ENCODE measurements at regions not wholly inside any gene's neighbourhood (a gene's known extent, or its start where the extent isn't known, plus 50 kb on each side); places are given as distances from the start of the nearest gene placed in this dataset.
A peak's percentile ranks its signal among the peaks of the same experiment; 100 is the strongest.

DNA sequence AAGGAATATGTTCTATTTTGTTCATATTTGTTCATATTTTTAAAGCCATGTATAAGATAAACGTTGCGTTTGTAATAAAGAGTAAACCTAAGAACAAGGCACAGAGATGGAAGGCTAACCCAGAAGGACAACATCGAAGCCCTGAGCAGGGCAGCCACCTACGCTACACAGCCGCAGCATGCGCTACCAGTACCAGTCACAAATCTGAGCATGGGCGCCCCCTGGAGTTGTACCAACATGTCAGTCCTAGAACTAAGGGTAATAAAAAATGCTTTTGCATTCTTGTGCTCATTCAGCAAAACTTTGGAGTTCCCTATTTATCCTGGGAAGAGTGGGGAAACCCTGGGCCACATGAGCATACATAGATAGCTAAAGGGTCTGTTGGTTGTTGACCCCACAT is 70.6 kb downstream of the PLEKHG1 start:
- TF ChIP-seq POLR2AphosphoS5 (IDR thresholded peaks at IDR 0.05) = no peak
- TF ChIP-seq, protein P1, sequence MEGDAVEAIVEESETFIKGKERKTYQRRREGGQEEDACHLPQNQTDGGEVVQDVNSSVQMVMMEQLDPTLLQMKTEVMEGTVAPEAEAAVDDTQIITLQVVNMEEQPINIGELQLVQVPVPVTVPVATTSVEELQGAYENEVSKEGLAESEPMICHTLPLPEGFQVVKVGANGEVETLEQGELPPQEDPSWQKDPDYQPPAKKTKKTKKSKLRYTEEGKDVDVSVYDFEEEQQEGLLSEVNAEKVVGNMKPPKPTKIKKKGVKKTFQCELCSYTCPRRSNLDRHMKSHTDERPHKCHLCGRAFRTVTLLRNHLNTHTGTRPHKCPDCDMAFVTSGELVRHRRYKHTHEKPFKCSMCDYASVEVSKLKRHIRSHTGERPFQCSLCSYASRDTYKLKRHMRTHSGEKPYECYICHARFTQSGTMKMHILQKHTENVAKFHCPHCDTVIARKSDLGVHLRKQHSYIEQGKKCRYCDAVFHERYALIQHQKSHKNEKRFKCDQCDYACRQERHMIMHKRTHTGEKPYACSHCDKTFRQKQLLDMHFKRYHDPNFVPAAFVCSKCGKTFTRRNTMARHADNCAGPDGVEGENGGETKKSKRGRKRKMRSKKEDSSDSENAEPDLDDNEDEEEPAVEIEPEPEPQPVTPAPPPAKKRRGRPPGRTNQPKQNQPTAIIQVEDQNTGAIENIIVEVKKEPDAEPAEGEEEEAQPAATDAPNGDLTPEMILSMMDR (IDR thresholded peaks at IDR 0.05) = no peak
- TF ChIP-seq POLR2A (IDR thresholded peaks at IDR 0.05) = no peak
- no peak for TF ChIP-seq EP300 (IDR thresholded peaks at IDR 0.05)

DNA sequence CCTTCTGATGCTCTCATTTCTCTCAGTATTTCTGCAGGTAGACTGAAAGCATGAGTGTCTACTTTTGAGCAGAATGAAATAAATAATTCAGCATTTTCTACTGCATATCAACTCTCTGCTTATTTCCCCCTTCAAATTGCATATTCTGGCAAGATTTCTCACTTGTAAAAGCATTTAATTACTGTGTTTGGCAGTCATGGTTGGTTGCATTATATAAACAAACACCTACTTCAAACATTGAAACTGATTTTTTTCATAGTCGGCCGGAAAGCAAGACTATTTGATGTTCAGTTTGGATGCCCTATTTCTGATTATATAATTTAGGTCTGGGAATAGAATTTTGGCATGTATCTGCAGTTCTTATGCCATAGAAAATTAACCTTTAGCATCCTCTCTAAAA is 73.1 kb downstream of the PLEKHG1 start:
- 51 to 59% methylated on average over 2 of the region's 2 CpGs for WGBS, 2 donors
- ATAC-seq (ENCODE audit: low FRiP score in 2 of 2) = no peak
- H3K9me3 ChIP-seq = no peaks in the 10 kb centered on the region
- no peaks in the 10 kb centered on the region for H3K27me3 ChIP-seq
- H3K4me3 ChIP-seq = no peak overlapping the region
- no peak overlapping the region for H3K27ac ChIP-seq
- peaks cover 15 to 22% (median 18%) of the 10 kb centered on the region in 4 donors for H3K4me1 ChIP-seq
- no peak for DNase-seq
- no peaks in the 10 kb centered on the region for H3K36me3 ChIP-seq
- TF ChIP-seq EP300 (IDR thresholded peaks at IDR 0.05) (no peak), POLR2A (IDR thresholded peaks at IDR 0.05) (no peak), POLR2AphosphoS5 (IDR thresholded peaks at IDR 0.05) (no peak)
- TF ChIP-seq, protein P1 (IDR thresholded peaks at IDR 0.05) = no peak

More for the DNA sequence above, 70.6 kb downstream of the PLEKHG1 start:
- no peaks in the 10 kb centered on the region for H3K9me3 ChIP-seq
- H3K4me3 ChIP-seq = no peak overlapping the region
- peaks cover 21 to 37% (median 25%) of the 10 kb centered on the region in 4 donors for H3K4me1 ChIP-seq
- ATAC-seq (ENCODE audit: low FRiP score in 2 of 2) (no peak), DNase-seq (no peak)
- no peak overlapping the region for H3K27ac ChIP-seq
- no peaks in the 10 kb centered on the region for H3K36me3 ChIP-seq
- 97 to 98% methylated on average over 7 of the region's 7 CpGs for WGBS, 2 donors
- H3K27me3 ChIP-seq = no peaks in the 10 kb centered on the region

DNA sequence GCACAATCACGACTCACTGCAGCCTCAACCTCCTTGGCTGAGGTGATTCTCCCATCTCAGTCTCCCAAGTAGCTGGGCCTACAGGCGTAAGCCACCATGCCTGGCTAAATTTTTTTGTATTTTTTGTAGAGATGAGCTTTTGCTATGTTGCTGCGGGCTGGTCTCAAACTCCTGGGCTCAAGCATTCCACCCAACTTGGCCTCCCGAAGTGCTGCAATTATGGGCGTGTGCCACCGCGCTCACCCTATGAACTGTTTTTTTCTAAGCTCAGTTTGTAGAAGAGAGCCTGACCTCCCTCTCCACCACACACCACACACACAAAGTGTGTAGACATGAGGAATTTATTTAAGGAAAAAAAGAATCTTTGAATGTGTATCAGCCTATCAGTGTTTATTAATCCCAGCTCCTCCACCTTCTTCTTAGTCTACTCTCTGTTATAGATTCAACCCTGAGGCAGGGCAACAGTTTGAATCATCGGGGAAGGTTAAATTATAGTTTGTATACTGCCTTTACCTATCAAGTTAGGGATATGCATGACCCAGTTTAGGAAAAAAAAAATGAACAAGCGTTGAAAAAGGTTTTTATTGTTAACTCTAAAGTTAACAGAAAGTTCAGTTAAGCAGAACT is 74.1 kb downstream of the PLEKHG1 start:
- peaks cover 8 to 11% (median 10%) of the 10 kb centered on the region in 4 donors for H3K4me1 ChIP-seq
- peak in 1 of 2 donors; percentile 30 for ATAC-seq (ENCODE audit: low FRiP score in 2 of 2)

DNA sequence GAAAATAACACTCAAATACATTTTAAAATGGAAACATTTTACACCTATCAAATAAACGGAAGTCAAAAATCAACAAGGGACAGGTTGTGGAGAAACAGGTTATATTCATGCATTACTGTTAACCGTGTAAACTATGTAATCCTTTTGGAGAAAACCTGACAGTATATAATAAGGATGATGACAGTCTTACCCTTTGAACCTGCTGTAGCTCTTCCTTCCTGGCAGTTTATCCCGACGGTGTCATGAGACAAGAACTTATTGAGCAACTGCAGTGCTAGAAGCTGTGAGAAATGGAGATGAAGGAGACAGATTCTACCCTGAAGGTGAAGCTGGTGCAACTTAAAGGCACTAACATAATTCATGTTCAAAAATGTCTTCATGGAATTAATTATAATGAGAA is 76.7 kb downstream of the PLEKHG1 start:
- DNase-seq (no peak), ATAC-seq (ENCODE audit: low FRiP score in 2 of 2) (no peak)
- H3K9me3 ChIP-seq = no peaks in the 10 kb centered on the region
- H3K27me3 ChIP-seq = no peaks in the 10 kb centered on the region
- no peak overlapping the region for H3K4me3 ChIP-seq
- no peak overlapping the region for H3K27ac ChIP-seq
- 72 to 79% methylated on average over 4 of the region's 4 CpGs for WGBS, 2 donors
- TF ChIP-seq POLR2A (IDR thresholded peaks at IDR 0.05) (no peak), POLR2AphosphoS5 (IDR thresholded peaks at IDR 0.05) (no peak), EP300 (IDR thresholded peaks at IDR 0.05) (no peak)
- TF ChIP-seq, protein P1 (IDR thresholded peaks at IDR 0.05) = no peak
- no peaks in the 10 kb centered on the region for H3K36me3 ChIP-seq
- H3K4me1 ChIP-seq = peaks cover 5 to 6% (median 5%) of the 10 kb centered on the region in 4 donors

More for the DNA sequence above, 74.1 kb downstream of the PLEKHG1 start:
- H3K27ac ChIP-seq = no peak overlapping the region
- no peak for DNase-seq
- TF ChIP-seq EP300 (IDR thresholded peaks at IDR 0.05) = no peak
- TF ChIP-seq, protein P1 (IDR thresholded peaks at IDR 0.05) = no peak
- no peak for TF ChIP-seq POLR2A (IDR thresholded peaks at IDR 0.05)
- TF ChIP-seq POLR2AphosphoS5 (IDR thresholded peaks at IDR 0.05) = no peak
- H3K4me3 ChIP-seq = no peak overlapping the region
- H3K36me3 ChIP-seq = no peaks in the 10 kb centered on the region
- H3K27me3 ChIP-seq = no peaks in the 10 kb centered on the region
- 73 to 88% methylated on average over 9 of the region's 9 CpGs for WGBS, 2 donors
- H3K9me3 ChIP-seq = no peaks in the 10 kb centered on the region

DNA sequence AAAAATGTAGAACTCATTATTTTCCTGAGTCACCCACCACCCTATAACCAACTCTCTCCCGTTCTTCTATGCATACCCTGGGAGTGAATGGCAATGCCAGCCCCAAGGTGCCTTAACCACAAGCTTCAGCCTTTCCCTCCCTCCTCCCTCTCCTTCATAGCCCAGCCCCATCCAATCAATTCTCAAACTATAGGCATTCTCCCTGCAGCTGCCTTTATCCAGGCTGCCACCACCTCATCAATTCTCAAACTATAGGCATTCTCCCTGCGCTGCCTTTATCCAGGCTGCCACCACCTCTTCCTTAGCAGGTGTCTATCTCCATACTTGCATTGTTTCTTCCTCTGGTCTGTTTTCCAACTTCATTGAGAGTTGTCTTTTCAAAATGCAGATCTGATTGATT is 77.1 kb downstream of the PLEKHG1 start:
- peaks cover 5 to 8% (median 6%) of the 10 kb centered on the region in 4 donors for H3K4me1 ChIP-seq
- H3K27me3 ChIP-seq = no peaks in the 10 kb centered on the region
- no peaks in the 10 kb centered on the region for H3K9me3 ChIP-seq
- DNase-seq (no peak), ATAC-seq (ENCODE audit: low FRiP score in 2 of 2) (no peak)
- TF ChIP-seq, protein P1 (IDR thresholded peaks at IDR 0.05) = no peak
- TF ChIP-seq POLR2AphosphoS5 (IDR thresholded peaks at IDR 0.05) = no peak
- no peak for TF ChIP-seq POLR2A (IDR thresholded peaks at IDR 0.05)
- TF ChIP-seq EP300 (IDR thresholded peaks at IDR 0.05) = no peak
- H3K36me3 ChIP-seq = no peaks in the 10 kb centered on the region
- H3K27ac ChIP-seq = no peak overlapping the region
- no peak overlapping the region for H3K4me3 ChIP-seq
- 94 to 95% methylated on average over 2 of the region's 2 CpGs for WGBS, 2 donors
